Activated CD4-positive, alpha-beta memory T cell treated with anti-CD3 and anti-CD28 coated beads for 36 hours (primary cell): ENCODE measurements at regions not wholly inside any gene's neighbourhood (a gene's known extent, or its start where the extent isn't known, plus 50 kb on each side); places are given as distances from the start of the nearest gene placed in this dataset.

Experiments
- CTCF ChIA-PET: fragments of 350-600 bp; sonication (Branson Sonifier 250); formaldehyde crosslinking; loops from one replicate; lab custom pipeline; 2021; ENCODE audit warnings: antibody characterized with exemption, inconsistent platforms; lab: Charles Lee
- POLR2A ChIA-PET: fragments of 350-600 bp; sonication (Branson Sonifier 250); formaldehyde crosslinking; loops from one replicate; lab custom pipeline; 2021; ENCODE audit warnings: antibody characterized with exemption; lab: Charles Lee
- DNase-seq: peaks from one replicate; pipeline ENCODE4 v3.0.0-alpha.2; 2020
- H3K27ac Mint-ChIP-seq: one replicate; pipeline ENCODE4 v1.8.0; 2021; ENCODE audit warnings: mixed read lengths
- H3K27me3 Mint-ChIP-seq: one replicate; pipeline ENCODE4 v1.8.0; 2021; ENCODE audit warnings: mixed read lengths
- H3K36me3 Mint-ChIP-seq: one replicate; pipeline ENCODE4 v1.8.0; 2021; ENCODE audit warnings: mixed read lengths
- H3K4me1 Mint-ChIP-seq: one replicate; pipeline ENCODE4 v1.8.0; 2021; ENCODE audit warnings: low read depth, mixed read lengths
- H3K4me3 Mint-ChIP-seq: one replicate; pipeline ENCODE4 v1.8.0; 2021; ENCODE audit warnings: mild to moderate bottlenecking, mixed read lengths
- H3K9me3 Mint-ChIP-seq: one replicate; pipeline ENCODE4 v1.8.0; 2021; ENCODE audit warnings: mixed read lengths
- intact Hi-C: fragments of 100-400 bp; cut with micrococcal nuclease; formaldehyde crosslinking; loops from one replicate; pipeline ENCODE4 v1.15.1; 2023

- no peak overlapping the region for H3K27ac Mint-ChIP-seq
- no peaks in the 10 kb centered on the region for H3K9me3 Mint-ChIP-seq
- peaks cover 3% of the 10 kb centered on the region for H3K27me3 Mint-ChIP-seq
- ChIA-PET CTCF (no interaction called here), POLR2A (interaction anchor here (0.5 kb wide), 1 partner anchor 14 kb away, joined by 3 read pairs; no protein-coding TSS in a partner anchor)
- no peaks in the 10 kb centered on the region for H3K4me1 Mint-ChIP-seq
- DNase-seq: no peak
- no peaks in the 10 kb centered on the region for H3K36me3 Mint-ChIP-seq
- peak overlapping the region; percentile 60 for H3K4me3 Mint-ChIP-seq
- intact Hi-C loops: no loop called here
These were observed 724.3 kb downstream of the TBC1D22A start for GRCh38 chr22:47486569-47487312.

- CTCF ChIA-PET: no interaction called here
- intact Hi-C loops: no loop called here
- no peaks in the 10 kb centered on the region for H3K36me3 Mint-ChIP-seq
- no peak overlapping the region for H3K27ac Mint-ChIP-seq
- DNase-seq: no peak
- POLR2A ChIA-PET: no interaction called here
- H3K9me3 Mint-ChIP-seq: no peaks in the 10 kb centered on the region
- peaks cover 4% of the 10 kb centered on the region for H3K27me3 Mint-ChIP-seq
- no peaks in the 10 kb centered on the region for H3K4me1 Mint-ChIP-seq
- H3K4me3 Mint-ChIP-seq: no peak overlapping the region
These were observed 722.6 kb downstream of the TBC1D22A start for GRCh38 chr22:47484960-47485569.

- no peaks in the 10 kb centered on the region for H3K36me3 Mint-ChIP-seq
- ChIA-PET CTCF (no interaction called here), POLR2A (no interaction called here)
- intact Hi-C loops: no loop called here
- no peak overlapping the region for H3K27ac Mint-ChIP-seq
- H3K9me3 Mint-ChIP-seq: no peaks in the 10 kb centered on the region
- peaks cover 14% of the 10 kb centered on the region for H3K4me1 Mint-ChIP-seq
- no peak overlapping the region for H3K4me3 Mint-ChIP-seq
- peaks cover 8% of the 10 kb centered on the region for H3K27me3 Mint-ChIP-seq
- DNase-seq: no peak
These were observed 713.8 kb downstream of the TBC1D22A start for GRCh38 chr22:47476231-47476630.

- Mint-ChIP-seq H3K4me1 (peaks cover 14% of the 10 kb centered on the region), H3K27ac (no peak overlapping the region), H3K36me3 (no peaks in the 10 kb centered on the region), H3K4me3 (no peak overlapping the region), H3K27me3 (peaks cover 3% of the 10 kb centered on the region), H3K9me3 (no peaks in the 10 kb centered on the region)
- ChIA-PET POLR2A (no interaction called here), CTCF (no interaction called here)
- intact Hi-C loops: no loop called here
- no peak for DNase-seq
These were observed 712.4 kb downstream of the TBC1D22A start for GRCh38 chr22:47474895-47475294.

GRCh38 chr22:47474464-47474863 lies 712.0 kb downstream of the TBC1D22A start:
- no peak for DNase-seq
- CTCF ChIA-PET: no interaction called here
- Mint-ChIP-seq H3K4me1 (peaks cover 14% of the 10 kb centered on the region), H3K36me3 (no peaks in the 10 kb centered on the region), H3K4me3 (no peak overlapping the region), H3K9me3 (no peaks in the 10 kb centered on the region), H3K27ac (no peak overlapping the region), H3K27me3 (peaks cover 1% of the 10 kb centered on the region)
- intact Hi-C loops: no loop called here
- POLR2A ChIA-PET: no interaction called here

GRCh38 chr22:47472636-47473035 lies 710.2 kb downstream of the TBC1D22A start:
- POLR2A ChIA-PET: interaction anchor here (0.7 kb wide), 1 partner anchor 15 kb away, joined by 3 read pairs; no protein-coding TSS in a partner anchor
- intact Hi-C loops: no loop called here
- no peak overlapping the region for H3K4me3 Mint-ChIP-seq

GRCh38 chr22:47471406-47471805 lies 709.0 kb downstream of the TBC1D22A start:
- no peaks in the 10 kb centered on the region for H3K36me3 Mint-ChIP-seq
- H3K4me3 Mint-ChIP-seq: no peak overlapping the region
- ChIA-PET POLR2A (no interaction called here), CTCF (no interaction called here)
- peaks cover 1% of the 10 kb centered on the region for H3K27me3 Mint-ChIP-seq
- no peak for DNase-seq
- peaks cover 14% of the 10 kb centered on the region for H3K4me1 Mint-ChIP-seq
- intact Hi-C loops: no loop called here
- peaks cover 9% of the 10 kb centered on the region for H3K9me3 Mint-ChIP-seq
- H3K27ac Mint-ChIP-seq: no peak overlapping the region

More at GRCh38 chr22:47472636-47473035, 710.2 kb downstream of the TBC1D22A start:
- Mint-ChIP-seq H3K27ac (no peak overlapping the region), H3K36me3 (no peaks in the 10 kb centered on the region), H3K4me1 (peaks cover 14% of the 10 kb centered on the region), H3K27me3 (peaks cover 1% of the 10 kb centered on the region), H3K9me3 (peaks cover under 1% of the 10 kb centered on the region)
- DNase-seq: no peak
- CTCF ChIA-PET: no interaction called here

GRCh38 chr22:47465809-47466208 lies 703.4 kb downstream of the TBC1D22A start:
- H3K27ac Mint-ChIP-seq: no peak overlapping the region
- no peaks in the 10 kb centered on the region for H3K4me1 Mint-ChIP-seq
- intact Hi-C loops: no loop called here
- H3K36me3 Mint-ChIP-seq: no peaks in the 10 kb centered on the region
- peaks cover 10% of the 10 kb centered on the region for H3K9me3 Mint-ChIP-seq
- H3K4me3 Mint-ChIP-seq: no peak overlapping the region
- ChIA-PET CTCF (no interaction called here), POLR2A (no interaction called here)
- no peak for DNase-seq
- H3K27me3 Mint-ChIP-seq: no peaks in the 10 kb centered on the region

- Mint-ChIP-seq H3K36me3 (no peaks in the 10 kb centered on the region), H3K9me3 (peaks cover 10% of the 10 kb centered on the region), H3K4me3 (no peak overlapping the region), H3K27me3 (no peaks in the 10 kb centered on the region), H3K4me1 (no peaks in the 10 kb centered on the region), H3K27ac (no peak overlapping the region)
- no peak for DNase-seq
- POLR2A ChIA-PET: no interaction called here
- intact Hi-C loops: no loop called here
- CTCF ChIA-PET: no interaction called here
These were observed 702.8 kb downstream of the TBC1D22A start for GRCh38 chr22:47465222-47465621.

GRCh38 chr22:47463220-47463619 lies 700.8 kb downstream of the TBC1D22A start:
- no peak for DNase-seq
- Mint-ChIP-seq H3K4me3 (no peak overlapping the region), H3K27me3 (no peaks in the 10 kb centered on the region), H3K9me3 (peaks cover 10% of the 10 kb centered on the region), H3K4me1 (no peaks in the 10 kb centered on the region), H3K27ac (no peak overlapping the region), H3K36me3 (no peaks in the 10 kb centered on the region)
- ChIA-PET CTCF (no interaction called here), POLR2A (no interaction called here)
- intact Hi-C loops: no loop called here

- Mint-ChIP-seq H3K4me3 (no peak overlapping the region), H3K36me3 (no peaks in the 10 kb centered on the region), H3K27me3 (no peaks in the 10 kb centered on the region), H3K4me1 (no peaks in the 10 kb centered on the region), H3K9me3 (no peaks in the 10 kb centered on the region), H3K27ac (no peak overlapping the region)
- CTCF ChIA-PET: no interaction called here
- no peak for DNase-seq
- intact Hi-C loops: no loop called here
- POLR2A ChIA-PET: interaction anchor here (0.6 kb wide), 1 partner anchor 17 kb away, joined by 3 read pairs; no protein-coding TSS in a partner anchor
These were observed 698.4 kb downstream of the TBC1D22A start for GRCh38 chr22:47460861-47461260.

- H3K4me3 Mint-ChIP-seq: no peak overlapping the region
- CTCF ChIA-PET: no interaction called here
- intact Hi-C loops: no loop called here
- H3K36me3 Mint-ChIP-seq: no peaks in the 10 kb centered on the region
- POLR2A ChIA-PET: no interaction called here
- H3K9me3 Mint-ChIP-seq: no peaks in the 10 kb centered on the region
- no peak overlapping the region for H3K27ac Mint-ChIP-seq
- no peaks in the 10 kb centered on the region for H3K27me3 Mint-ChIP-seq
- H3K4me1 Mint-ChIP-seq: no peaks in the 10 kb centered on the region
- DNase-seq: no peak
These were observed 697.7 kb downstream of the TBC1D22A start for GRCh38 chr22:47460176-47460575.

GRCh38 chr22:47458348-47458747 lies 695.9 kb downstream of the TBC1D22A start:
- no peak for DNase-seq
- Mint-ChIP-seq H3K4me3 (no peak overlapping the region), H3K27me3 (no peaks in the 10 kb centered on the region), H3K36me3 (no peaks in the 10 kb centered on the region), H3K4me1 (no peaks in the 10 kb centered on the region), H3K9me3 (peaks cover 10% of the 10 kb centered on the region), H3K27ac (no peak overlapping the region)
- POLR2A ChIA-PET: no interaction called here
- CTCF ChIA-PET: no interaction called here
- intact Hi-C loops: no loop called here
